ENCODE measurements at regions not wholly inside any gene's neighbourhood (a gene's known extent, or its start where the extent isn't known, plus 50 kb on each side); places are given as distances from the start of the nearest gene placed in this dataset.

DNA sequence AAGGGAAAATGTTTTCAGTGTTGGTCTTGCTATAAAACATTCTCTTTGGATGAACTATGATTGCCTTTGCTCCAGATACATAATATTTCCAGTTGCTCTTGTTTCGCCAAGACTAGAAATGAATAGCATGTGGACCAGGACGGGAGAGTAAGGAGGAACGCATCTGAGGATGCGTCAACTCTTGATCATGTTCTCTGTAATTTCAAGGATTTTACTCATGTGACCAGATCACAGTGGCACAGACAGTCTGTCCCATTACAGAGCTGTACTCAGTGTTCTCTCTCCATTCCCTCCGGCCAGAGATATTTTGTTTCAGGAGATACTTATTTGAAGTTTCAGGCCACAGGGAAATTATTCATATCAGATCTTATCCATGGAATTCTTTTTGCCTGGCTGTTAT, 266.6 kb downstream of the MID1IP1 start (continued):
- TF ChIP-seq, protein P1, sequence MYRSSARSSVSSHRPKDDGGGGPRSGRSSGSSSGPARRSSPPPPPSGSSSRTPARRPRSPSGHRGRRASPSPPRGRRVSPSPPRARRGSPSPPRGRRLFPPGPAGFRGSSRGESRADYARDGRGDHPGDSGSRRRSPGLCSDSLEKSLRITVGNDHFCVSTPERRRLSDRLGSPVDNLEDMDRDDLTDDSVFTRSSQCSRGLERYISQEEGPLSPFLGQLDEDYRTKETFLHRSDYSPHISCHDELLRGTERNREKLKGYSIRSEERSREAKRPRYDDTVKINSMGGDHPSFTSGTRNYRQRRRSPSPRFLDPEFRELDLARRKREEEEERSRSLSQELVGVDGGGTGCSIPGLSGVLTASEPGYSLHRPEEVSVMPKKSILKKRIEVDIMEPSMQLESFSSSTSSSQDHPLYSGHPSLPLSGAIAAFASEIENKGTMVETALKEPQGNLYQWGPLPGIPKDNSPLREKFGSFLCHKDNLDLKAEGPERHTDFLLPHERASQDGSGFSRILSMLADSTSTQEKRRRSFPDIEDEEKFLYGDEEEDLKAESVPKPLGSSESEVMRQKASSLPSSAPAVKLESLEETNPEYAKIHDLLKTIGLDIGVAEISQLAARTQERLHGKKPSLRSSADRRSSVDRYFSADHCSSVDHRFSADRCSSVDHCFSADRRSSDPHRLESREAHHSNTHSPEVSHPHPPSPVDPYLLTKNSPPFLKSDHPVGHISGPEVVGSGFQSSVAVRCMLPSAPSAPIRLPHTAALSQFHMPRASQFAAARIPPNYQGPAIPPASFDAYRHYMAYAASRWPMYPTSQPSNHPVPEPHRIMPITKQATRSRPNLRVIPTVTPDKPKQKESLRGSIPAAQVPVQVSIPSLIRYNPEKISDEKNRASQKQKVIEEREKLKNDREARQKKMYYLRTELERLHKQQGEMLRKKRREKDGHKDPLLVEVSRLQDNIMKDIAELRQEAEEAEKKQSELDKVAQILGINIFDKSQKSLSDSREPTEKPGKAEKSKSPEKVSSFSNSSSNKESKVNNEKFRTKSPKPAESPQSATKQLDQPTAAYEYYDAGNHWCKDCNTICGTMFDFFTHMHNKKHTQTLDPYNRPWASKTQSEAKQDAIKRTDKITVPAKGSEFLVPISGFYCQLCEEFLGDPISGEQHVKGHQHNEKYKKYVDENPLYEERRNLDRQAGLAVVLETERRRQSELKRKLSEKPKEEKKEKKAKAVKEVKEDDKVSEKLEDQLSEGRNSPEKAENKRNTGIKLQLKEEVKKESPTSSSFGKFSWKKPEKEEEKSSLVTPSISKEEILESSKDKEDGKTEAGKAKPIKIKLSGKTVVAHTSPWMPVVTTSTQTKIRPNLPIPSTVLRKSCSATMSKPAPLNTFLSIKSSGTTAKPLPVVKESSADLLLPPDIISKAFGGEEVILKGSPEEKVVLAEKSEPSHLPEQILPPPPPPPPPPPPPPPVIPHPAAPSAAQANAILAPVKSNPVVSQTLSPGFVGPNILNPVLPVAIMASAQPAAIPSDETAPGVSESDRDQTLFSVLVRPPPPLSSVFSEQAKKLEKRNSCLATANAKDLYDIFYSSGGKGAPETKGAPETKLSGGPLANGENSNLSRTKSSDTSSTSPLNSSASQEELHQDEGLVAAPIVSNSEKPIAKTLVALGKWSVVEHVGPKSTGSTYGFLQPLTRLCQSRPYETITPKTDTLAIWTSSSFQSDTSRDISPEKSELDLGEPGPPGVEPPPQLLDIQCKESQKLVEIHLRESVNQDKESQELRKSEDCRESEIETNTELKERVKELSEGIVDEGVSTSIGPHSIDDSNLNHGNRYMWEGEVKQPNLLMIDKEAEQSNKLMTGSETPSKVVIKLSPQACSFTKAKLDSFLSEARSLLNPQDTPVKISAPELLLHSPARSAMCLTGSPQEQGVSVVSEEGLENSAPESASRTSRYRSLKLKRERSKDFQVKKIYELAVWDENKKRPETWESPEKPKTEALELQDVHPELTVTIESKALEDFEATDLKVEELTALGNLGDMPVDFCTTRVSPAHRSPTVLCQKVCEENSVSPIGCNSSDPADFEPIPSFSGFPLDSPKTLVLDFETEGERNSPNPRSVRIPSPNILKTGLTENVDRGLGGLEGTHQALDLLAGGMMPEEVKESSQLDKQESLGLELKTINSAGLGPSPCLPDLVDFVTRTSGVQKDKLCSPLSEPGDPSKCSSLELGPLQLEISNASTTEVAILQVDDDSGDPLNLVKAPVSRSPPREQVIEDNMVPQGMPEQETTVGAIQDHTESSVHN (IDR thresholded peaks at IDR 0.05; ENCODE audit: borderline replicate concordance in 1 of 2, low read depth in 1 of 2) = no peak
- TF ChIP-seq, protein P2, sequence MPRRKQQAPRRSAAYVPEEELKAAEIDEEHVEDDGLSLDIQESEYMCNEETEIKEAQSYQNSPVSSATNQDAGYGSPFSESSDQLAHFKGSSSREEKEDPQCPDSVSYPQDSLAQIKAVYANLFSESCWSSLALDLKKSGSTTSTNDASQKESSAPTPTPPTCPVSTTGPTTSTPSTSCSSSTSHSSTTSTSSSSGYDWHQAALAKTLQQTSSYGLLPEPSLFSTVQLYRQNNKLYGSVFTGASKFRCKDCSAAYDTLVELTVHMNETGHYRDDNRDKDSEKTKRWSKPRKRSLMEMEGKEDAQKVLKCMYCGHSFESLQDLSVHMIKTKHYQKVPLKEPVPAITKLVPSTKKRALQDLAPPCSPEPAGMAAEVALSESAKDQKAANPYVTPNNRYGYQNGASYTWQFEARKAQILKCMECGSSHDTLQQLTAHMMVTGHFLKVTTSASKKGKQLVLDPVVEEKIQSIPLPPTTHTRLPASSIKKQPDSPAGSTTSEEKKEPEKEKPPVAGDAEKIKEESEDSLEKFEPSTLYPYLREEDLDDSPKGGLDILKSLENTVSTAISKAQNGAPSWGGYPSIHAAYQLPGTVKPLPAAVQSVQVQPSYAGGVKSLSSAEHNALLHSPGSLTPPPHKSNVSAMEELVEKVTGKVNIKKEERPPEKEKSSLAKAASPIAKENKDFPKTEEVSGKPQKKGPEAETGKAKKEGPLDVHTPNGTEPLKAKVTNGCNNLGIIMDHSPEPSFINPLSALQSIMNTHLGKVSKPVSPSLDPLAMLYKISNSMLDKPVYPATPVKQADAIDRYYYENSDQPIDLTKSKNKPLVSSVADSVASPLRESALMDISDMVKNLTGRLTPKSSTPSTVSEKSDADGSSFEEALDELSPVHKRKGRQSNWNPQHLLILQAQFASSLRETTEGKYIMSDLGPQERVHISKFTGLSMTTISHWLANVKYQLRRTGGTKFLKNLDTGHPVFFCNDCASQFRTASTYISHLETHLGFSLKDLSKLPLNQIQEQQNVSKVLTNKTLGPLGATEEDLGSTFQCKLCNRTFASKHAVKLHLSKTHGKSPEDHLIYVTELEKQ (CRISPR knock-in tag; IDR thresholded peaks at IDR 0.05) = no peak
